ENCODE measurements at regions not wholly inside any gene's neighbourhood (a gene's known extent, or its start where the extent isn't known, plus 50 kb on each side); places are given as distances from the start of the nearest gene placed in this dataset.

DNA sequence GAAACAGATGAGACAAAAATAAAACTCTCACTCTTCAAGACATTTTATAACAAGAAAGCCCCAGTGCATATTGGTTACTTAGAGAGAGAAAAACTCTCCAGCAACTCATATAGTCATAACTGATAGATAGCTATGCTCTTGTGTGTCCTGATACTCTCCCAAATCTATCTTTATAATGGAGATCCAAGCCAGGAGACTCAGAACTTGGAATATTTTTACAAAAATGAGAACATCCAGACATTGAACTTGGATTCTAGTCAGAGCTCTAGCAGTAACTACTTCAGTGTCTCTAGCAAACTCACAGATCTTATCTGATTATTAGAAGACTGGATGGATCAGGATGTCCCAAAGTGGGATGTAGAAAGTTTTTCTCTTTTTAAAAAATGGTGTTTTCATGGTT, 412.7 kb upstream of the BRINP1 start:
- TF ChIP-seq EZH2 (IDR thresholded peaks at IDR 0.05; ENCODE audit: borderline replicate concordance, low read depth, low read length, poor library complexity, severe bottlenecking) = no peak
- TF ChIP-seq, protein P1, sequence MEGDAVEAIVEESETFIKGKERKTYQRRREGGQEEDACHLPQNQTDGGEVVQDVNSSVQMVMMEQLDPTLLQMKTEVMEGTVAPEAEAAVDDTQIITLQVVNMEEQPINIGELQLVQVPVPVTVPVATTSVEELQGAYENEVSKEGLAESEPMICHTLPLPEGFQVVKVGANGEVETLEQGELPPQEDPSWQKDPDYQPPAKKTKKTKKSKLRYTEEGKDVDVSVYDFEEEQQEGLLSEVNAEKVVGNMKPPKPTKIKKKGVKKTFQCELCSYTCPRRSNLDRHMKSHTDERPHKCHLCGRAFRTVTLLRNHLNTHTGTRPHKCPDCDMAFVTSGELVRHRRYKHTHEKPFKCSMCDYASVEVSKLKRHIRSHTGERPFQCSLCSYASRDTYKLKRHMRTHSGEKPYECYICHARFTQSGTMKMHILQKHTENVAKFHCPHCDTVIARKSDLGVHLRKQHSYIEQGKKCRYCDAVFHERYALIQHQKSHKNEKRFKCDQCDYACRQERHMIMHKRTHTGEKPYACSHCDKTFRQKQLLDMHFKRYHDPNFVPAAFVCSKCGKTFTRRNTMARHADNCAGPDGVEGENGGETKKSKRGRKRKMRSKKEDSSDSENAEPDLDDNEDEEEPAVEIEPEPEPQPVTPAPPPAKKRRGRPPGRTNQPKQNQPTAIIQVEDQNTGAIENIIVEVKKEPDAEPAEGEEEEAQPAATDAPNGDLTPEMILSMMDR (conservative IDR thresholded peaks at IDR 0.05; ENCODE audit: low read depth, low read length) = no peak
